SK-N-SH (cell line): ENCODE measurements at regions not wholly inside any gene's neighbourhood (a gene's known extent, or its start where the extent isn't known, plus 50 kb on each side); places are given as distances from the start of the nearest gene placed in this dataset.

Experiments used
- CTCF ChIA-PET: fragments of 300-600, 350-600 bp; formaldehyde crosslinking; extraction: SDS; loops from one replicate; lab custom pipeline; 2021; lab: Yijun Ruan, JAX
- POLR2A ChIA-PET: fragments of 350-600 bp; sonication (Branson Sonifier 250); formaldehyde crosslinking; extraction: SDS; loops from one replicate; lab custom pipeline; 2020; ENCODE audit warnings: antibody characterized with exemption, inconsistent platforms; lab: Yijun Ruan, JAX
- DNase-seq: peaks from one replicate; pipeline ENCODE4 v3.0.0; 2012
- H2AFZ ChIP-seq: fragments of 200-600 bp; sonication (generic); 2 replicates; pipeline ENCODE4 v1.8.1; 2016; ENCODE audit warnings: antibody characterized with exemption, mild to moderate bottlenecking, low read depth
- H3F3A ChIP-seq: fragments of 200-600 bp; sonication (generic); replicated peaks from 2 replicates; pipeline ENCODE3; 2016; ENCODE audit warnings: antibody characterized with exemption, mild to moderate bottlenecking; ENCODE audit not compliant: insufficient read depth
- H3K27ac ChIP-seq, 2 experiments: fragments of 200-500 bp in 1 of 2; fragments of 200-600 bp in 1 of 2; sonication (Bioruptor generic) in 1 of 2; sonication (generic), shearing (Covaris generic) in 1 of 2; 2 replicates each; pipeline versions ENCODE4 v1.5.1 to v1.6.1; 2014 to 2016; ENCODE audit warnings: low read depth in 2 of 2, inconsistent platforms in 1 of 2, low read length in 1 of 2, mild to moderate bottlenecking in 1 of 2, mixed read lengths in 1 of 2
- H3K27me3 ChIP-seq: fragments of 200-600 bp; sonication (generic), shearing (Covaris generic); 2 replicates; pipeline ENCODE4 v1.6.1; 2016; ENCODE audit warnings: mixed run types; ENCODE audit not compliant: insufficient read depth
- H3K36me3 ChIP-seq, 2 experiments: fragments of 200-500 bp in 1 of 2; fragments of 200-600 bp in 1 of 2; sonication (Bioruptor generic) in 1 of 2; sonication (generic) in 1 of 2; replicated peaks in 1 of 2; 2 replicates each; pipeline versions ENCODE3 to v1.5.1; 2014 to 2016; ENCODE audit warnings: low read length in 1 of 2, mild to moderate bottlenecking in 1 of 2; ENCODE audit not compliant: insufficient read depth in 2 of 2, control insufficient read depth in 1 of 2
- H3K4me1 ChIP-seq, 2 experiments: fragments of 200-500 bp in 1 of 2; fragments of 200-600 bp in 1 of 2; sonication (Bioruptor generic) in 1 of 2; sonication (generic), shearing (Covaris generic) in 1 of 2; 2 replicates each; pipeline versions ENCODE4 v1.5.1 to v1.6.1; 2014 to 2016; ENCODE audit warnings: low read depth in 1 of 2, low read length in 1 of 2, mixed run types in 1 of 2; ENCODE audit not compliant: insufficient read depth in 2 of 2, control insufficient read depth in 1 of 2
- H3K4me2 ChIP-seq: fragments of 200-600 bp; sonication (generic), shearing (Covaris generic); 2 replicates; pipeline ENCODE4 v1.6.1; 2017; ENCODE audit warnings: mixed run types
- H3K4me3 ChIP-seq, 2 experiments: fragments of 200-500 bp in 1 of 2; fragments of 200-600 bp in 1 of 2; sonication (Bioruptor generic) in 1 of 2; sonication (generic), shearing (Covaris generic) in 1 of 2; 2 replicates each; pipeline versions ENCODE4 v1.5.1 to v1.8.1; 2014 to 2016; ENCODE audit warnings: low read depth in 2 of 2, inconsistent platforms in 1 of 2, low read length in 1 of 2, mild to moderate bottlenecking in 1 of 2, mixed read lengths in 1 of 2, moderate library complexity in 1 of 2
- H3K79me2 ChIP-seq: fragments of 200-600 bp; sonication (generic); 2 replicates; pipeline ENCODE4 v1.8.1; 2017; ENCODE audit warnings: mild to moderate bottlenecking; ENCODE audit not compliant: insufficient read depth
- H3K9ac ChIP-seq: fragments of 200-600 bp; sonication (generic); 2 replicates; pipeline ENCODE4 v1.6.1; 2017; ENCODE audit warnings: mixed run types
- H3K9me2 ChIP-seq: fragments of 200-600 bp; sonication (generic); 2 replicates; pipeline ENCODE4 v1.6.1; 2017; ENCODE audit warnings: mixed run types
- H3K9me3 ChIP-seq: fragments of 200-600 bp; sonication (generic); 2 replicates; pipeline ENCODE4 v1.6.1; 2017; ENCODE audit warnings: mixed run types, mild to moderate bottlenecking, moderate library complexity
- H4K20me1 ChIP-seq: fragments of 200-600 bp; sonication (generic); 2 replicates; pipeline ENCODE4 v1.6.1; 2017; ENCODE audit warnings: mild to moderate bottlenecking, mixed run types; ENCODE audit not compliant: insufficient read depth
- CHD2 ChIP-seq: fragments of 150-350 bp; IDR thresholded peaks from 2 replicates; pipeline ENCODE4 v1.6.1; 2018; ENCODE audit warnings: low read length; ENCODE audit not compliant: partially characterized antibody
- CTCF ChIP-seq: fragments of 200-600 bp; sonication (generic); IDR thresholded peaks from 2 replicates; pipeline ENCODE4 v1.6.1; 2017; ENCODE audit warnings: antibody characterized with exemption, mild to moderate bottlenecking, moderate library complexity
- EP300 ChIP-seq, 2 experiments: IDR thresholded peaks; 2 replicates each; pipeline versions ENCODE4 v1.4.0 to v1.6.1; 2012; ENCODE audit warnings: borderline replicate concordance in 1 of 2, low read depth in 1 of 2, low read length in 1 of 2
- EZH2phosphoT487 ChIP-seq: fragments of 200-600 bp; sonication (generic); IDR thresholded peaks from 2 replicates; pipeline ENCODE4 v1.6.1; 2017; ENCODE audit warnings: low read depth, mixed run types, mild to moderate bottlenecking, antibody characterized with exemption, moderate library complexity, borderline replicate concordance
- FOSL2 ChIP-seq: IDR thresholded peaks from 2 replicates; pipeline ENCODE4 v1.4.0; 2012; ENCODE audit warnings: low read depth, mild to moderate bottlenecking, moderate library complexity, borderline replicate concordance
- FOXJ3 ChIP-seq: sonication (generic); formaldehyde crosslinking; IDR thresholded peaks from 2 replicates; pipeline ENCODE4 v1.5.1; 2020; ENCODE audit warnings: mild to moderate bottlenecking, missing genetic modification reagents
- FOXM1 ChIP-seq: IDR thresholded peaks from 2 replicates; pipeline ENCODE4 v1.4.0; 2012; ENCODE audit warnings: low read depth, mild to moderate bottlenecking
- GABPA ChIP-seq: IDR thresholded peaks from 2 replicates; pipeline ENCODE4 v1.4.0; 2012; ENCODE audit warnings: low read depth, mild to moderate bottlenecking
- GATA2 ChIP-seq: sonication (generic); formaldehyde crosslinking; IDR thresholded peaks from 2 replicates; pipeline ENCODE4 v1.5.0; 2020; ENCODE audit warnings: mild to moderate bottlenecking, missing genetic modification reagents
- IRF3 ChIP-seq: fragments of 150-350 bp; IDR thresholded peaks from 2 replicates; pipeline ENCODE4 v1.6.1; 2016; ENCODE audit warnings: mild to moderate bottlenecking, low read depth, low read length
- MEF2A ChIP-seq: IDR thresholded peaks from 2 replicates; pipeline ENCODE4 v1.4.0; 2012; ENCODE audit warnings: low read depth, borderline replicate concordance
- MXI1 ChIP-seq: IDR thresholded peaks from 2 replicates; pipeline ENCODE4 v1.6.1; 2012; ENCODE audit warnings: mild to moderate bottlenecking, low read depth, low read length, improper control_type of control experiment
- POLR2AphosphoS5 ChIP-seq: IDR thresholded peaks from 2 replicates; pipeline ENCODE4 v1.6.1; 2012; ENCODE audit warnings: low read depth, low read length
- RAD21 ChIP-seq: IDR thresholded peaks from 2 replicates; pipeline ENCODE4 v1.6.1; 2012; ENCODE audit warnings: mild to moderate bottlenecking, low read length
- RCOR1 ChIP-seq: fragments of 150-350 bp; IDR thresholded peaks from 2 replicates; pipeline ENCODE4 v1.6.1; 2017; ENCODE audit warnings: antibody characterized with exemption, low read length
- REST ChIP-seq: IDR thresholded peaks from 2 replicates; pipeline ENCODE4 v1.6.1; 2012; ENCODE audit warnings: mild to moderate bottlenecking, low read depth, low read length, moderate library complexity
- RFX5 ChIP-seq: IDR thresholded peaks from 2 replicates; pipeline ENCODE4 v1.6.1; 2012; ENCODE audit warnings: mild to moderate bottlenecking, improper control_type of control experiment, low read length
- RXRA ChIP-seq: IDR thresholded peaks from 2 replicates; pipeline ENCODE4 v1.4.0; 2012; ENCODE audit warnings: low read depth, mild to moderate bottlenecking, borderline replicate concordance
- SIN3A ChIP-seq: IDR thresholded peaks from 2 replicates; pipeline ENCODE4 v1.6.1; 2012; ENCODE audit warnings: low read depth, mild to moderate bottlenecking, low read length, moderate library complexity, borderline replicate concordance
- SMC3 ChIP-seq: IDR thresholded peaks from 2 replicates; pipeline ENCODE4 v1.6.1; 2012; ENCODE audit warnings: low read depth, low read length, improper control_type of control experiment
- TAF1 ChIP-seq: IDR thresholded peaks from 2 replicates; pipeline ENCODE4 v1.6.1; 2012; ENCODE audit warnings: low read depth, mild to moderate bottlenecking, low read length, moderate library complexity, borderline replicate concordance
- TEAD4 ChIP-seq: IDR thresholded peaks from 2 replicates; pipeline ENCODE4 v1.4.0; 2012; ENCODE audit warnings: mild to moderate bottlenecking, borderline replicate concordance; ENCODE audit not compliant: insufficient read depth
- WGBS: methylation state at CpG from one replicate; pipeline ENCODE4 v1.1.6; 2017; ENCODE audit warnings: low lambda C conversion rate; 5-methylcytosine and 5-hydroxymethylcytosine counted together

GRCh38 chrX:22634751-22635150 is 362.0 kb downstream of the CBLL2 start:
- H3F3A ChIP-seq, result no peaks in the 10 kb centered on the region
- TF ChIP-seq MEF2A (no peak), RXRA (no peak), EP300 (IDR thresholded peaks at IDR 0.05; ENCODE audit: borderline replicate concordance in 1 of 2, low read depth in 1 of 2, low read length in 1 of 2) (no peak), RFX5 (no peak), FOXM1 (no peak), RAD21 (no peak), REST (no peak), FOXJ3 (CRISPR knock-in tag) (no peak)
- 11% methylated on average over 1 of the region's 1 CpG for WGBS
- H3K4me2 ChIP-seq, result no peak overlapping the region
- no peaks in the 10 kb centered on the region for H3K36me3 ChIP-seq
- H3K27me3 ChIP-seq, result no peaks in the 10 kb centered on the region
- H4K20me1 ChIP-seq, result no peaks in the 10 kb centered on the region
- H3K9me3 ChIP-seq, result no peaks in the 10 kb centered on the region
- no peaks in the 10 kb centered on the region for H3K9me2 ChIP-seq
- no peak overlapping the region for H2AFZ ChIP-seq
- H3K9ac ChIP-seq, result no peak overlapping the region
- no peak for DNase-seq
- H3K4me3 ChIP-seq, result no peak overlapping the region
- ChIA-PET CTCF (no interaction called here), POLR2A (no interaction called here)
- H3K4me1 ChIP-seq, result no peaks in the 10 kb centered on the region; a peak in 1 of 4 replicates
- H3K79me2 ChIP-seq, result no peaks in the 10 kb centered on the region
- no peak overlapping the region for H3K27ac ChIP-seq

- Histone ChIP-seq H3K9me3 (no peaks in the 10 kb centered on the region), H3K27ac (no peak overlapping the region), H3K36me3 (no peaks in the 10 kb centered on the region), H3K9me2 (no peaks in the 10 kb centered on the region), H3K4me2 (no peak overlapping the region), H3K27me3 (no peaks in the 10 kb centered on the region), H3K4me3 (no peak overlapping the region), H3K79me2 (no peaks in the 10 kb centered on the region), H3K4me1 (no peaks in the 10 kb centered on the region; a peak in 1 of 4 replicates), H3K9ac (no peak overlapping the region), H3F3A (no peaks in the 10 kb centered on the region), H4K20me1 (no peaks in the 10 kb centered on the region), H2AFZ (no peak overlapping the region)
- DNase-seq, result no peak
- 19% methylated on average over 6 of the region's 6 CpGs for WGBS
- ChIA-PET CTCF (no interaction called here), POLR2A (no interaction called here)
- TF ChIP-seq TEAD4 (no peak), IRF3 (no peak), RCOR1 (no peak), CTCF (no peak), RXRA (no peak), MXI1 (no peak), POLR2AphosphoS5 (no peak), FOXJ3 (CRISPR knock-in tag) (no peak), FOXM1 (no peak), TAF1 (no peak), SMC3 (no peak), FOSL2 (no peak), SIN3A (no peak), CHD2 (no peak), GABPA (no peak), GATA2 (CRISPR knock-in tag) (no peak), EZH2phosphoT487 (no peak)
Measured at GRCh38 chrX:22648281-22648680, 351.5 kb upstream of the DDX53 start.
